ENCODE measurements at regions not wholly inside any gene's neighbourhood (a gene's known extent, or its start where the extent isn't known, plus 50 kb on each side); places are given as distances from the start of the nearest gene placed in this dataset.

DNA sequence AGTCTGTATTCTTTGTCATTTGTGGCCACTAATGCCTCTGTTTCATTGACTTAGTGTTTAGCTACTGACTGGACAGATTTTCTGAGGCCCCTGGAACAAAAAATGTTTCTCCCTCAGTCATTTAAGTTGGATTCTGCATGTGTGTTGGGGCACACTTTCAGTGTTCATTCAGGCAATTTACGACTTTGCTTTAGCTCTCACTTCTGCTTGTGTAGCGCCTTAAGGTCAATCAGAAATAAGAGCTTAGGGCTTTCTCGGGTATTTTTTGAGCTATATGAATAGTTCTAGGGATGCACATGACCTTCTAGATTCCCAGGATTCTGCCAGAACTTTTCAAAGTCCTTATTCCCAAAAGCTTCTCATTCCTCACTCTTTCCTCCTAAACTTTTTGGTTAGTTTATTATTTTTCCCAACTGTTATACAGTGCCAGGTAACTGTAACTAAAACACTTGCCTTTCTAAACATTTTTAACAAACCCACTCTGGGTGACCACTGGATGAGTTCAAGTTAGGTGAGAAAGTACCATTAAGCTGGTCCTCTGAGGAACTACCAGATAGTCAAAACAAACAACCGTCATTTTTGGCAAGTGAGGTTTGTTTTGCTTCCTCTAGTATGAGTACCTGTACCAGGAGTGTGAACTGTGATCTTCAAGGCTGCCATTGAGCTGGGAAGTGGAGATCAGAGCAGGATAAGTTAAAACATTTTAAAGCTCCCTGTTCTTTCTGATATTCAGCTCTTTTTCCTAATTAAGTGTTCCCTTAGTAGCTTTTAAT is 571.3 kb upstream of the TLE4 start:
- no peak for DNase-seq

DNA sequence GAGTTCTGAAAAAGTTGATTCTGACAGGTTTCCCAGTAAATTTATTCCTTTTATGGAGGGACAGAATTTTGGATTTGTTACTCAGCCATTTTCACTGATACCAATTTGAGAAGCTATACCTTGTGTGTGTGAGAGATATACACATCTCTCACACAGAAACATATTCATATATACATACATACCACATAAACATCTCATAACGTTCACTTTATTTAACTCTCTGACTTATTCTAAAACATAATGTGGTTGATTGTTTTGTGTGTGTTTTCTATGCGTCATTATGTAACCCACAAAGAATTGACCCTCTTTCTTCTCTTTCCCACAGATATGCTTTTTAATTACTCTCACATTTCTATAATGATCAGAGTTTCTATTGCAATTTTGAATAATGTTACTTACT is 570.8 kb upstream of the TLE4 start:
- DNase-seq = no peak

DNA sequence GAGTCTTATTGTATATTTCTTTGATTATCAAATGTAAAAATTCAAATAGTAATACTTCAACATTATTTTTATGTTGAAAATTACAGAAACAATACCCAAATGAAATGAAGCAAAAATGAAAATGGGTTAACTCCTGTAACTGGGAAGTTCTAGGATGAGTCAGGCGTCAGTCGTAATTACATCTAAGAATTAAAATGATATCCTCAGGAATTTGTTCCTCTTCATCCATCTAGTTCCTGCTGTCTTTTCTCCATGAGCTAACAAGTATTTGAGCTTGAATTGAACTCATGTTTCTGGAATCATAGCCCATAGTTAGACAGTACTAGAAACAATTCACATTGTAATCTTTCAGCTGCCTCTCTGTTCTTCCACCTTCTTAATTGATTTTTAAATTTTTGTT is 568.3 kb upstream of the TLE4 start:
- DNase-seq = no peak

DNA sequence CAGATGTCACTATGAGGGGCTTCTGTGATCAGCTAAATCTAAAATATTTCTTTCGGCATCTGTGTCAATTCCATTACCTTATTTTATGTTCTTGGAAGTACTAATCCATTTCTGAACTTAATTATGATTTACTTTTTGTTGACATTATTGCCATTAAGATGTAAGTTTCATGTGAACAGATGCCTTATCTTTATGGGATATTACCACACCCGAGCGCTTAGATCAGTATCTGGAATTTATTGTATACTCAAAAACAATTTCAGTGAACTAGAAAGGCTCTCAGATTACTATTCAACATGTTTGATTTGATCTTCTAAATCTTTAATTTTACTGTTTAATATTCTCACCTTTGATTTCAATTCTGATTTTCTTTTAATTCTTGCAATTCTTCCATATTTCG is 567.7 kb upstream of the TLE4 start:
- DNase-seq = no peak

DNA sequence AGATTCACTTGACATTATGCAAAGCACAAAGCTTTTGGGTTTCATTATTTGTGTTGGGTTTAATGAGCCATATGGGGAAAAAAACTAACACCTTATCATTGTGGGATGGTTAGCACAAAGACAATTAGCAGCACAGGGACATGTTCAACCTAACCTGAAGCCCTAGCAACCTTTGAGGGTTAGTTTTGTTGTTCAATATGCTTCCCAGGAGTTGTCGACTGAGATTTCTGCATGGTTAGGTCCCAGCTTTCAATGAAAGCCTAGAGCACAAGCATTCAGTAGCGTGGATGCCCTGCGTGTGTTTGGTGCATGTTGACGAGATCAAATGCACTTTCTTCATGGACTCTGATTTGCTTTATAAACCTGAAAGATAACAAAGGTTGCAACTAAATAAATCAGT is 565.2 kb upstream of the TLE4 start:
- DNase-seq = no peak

DNA sequence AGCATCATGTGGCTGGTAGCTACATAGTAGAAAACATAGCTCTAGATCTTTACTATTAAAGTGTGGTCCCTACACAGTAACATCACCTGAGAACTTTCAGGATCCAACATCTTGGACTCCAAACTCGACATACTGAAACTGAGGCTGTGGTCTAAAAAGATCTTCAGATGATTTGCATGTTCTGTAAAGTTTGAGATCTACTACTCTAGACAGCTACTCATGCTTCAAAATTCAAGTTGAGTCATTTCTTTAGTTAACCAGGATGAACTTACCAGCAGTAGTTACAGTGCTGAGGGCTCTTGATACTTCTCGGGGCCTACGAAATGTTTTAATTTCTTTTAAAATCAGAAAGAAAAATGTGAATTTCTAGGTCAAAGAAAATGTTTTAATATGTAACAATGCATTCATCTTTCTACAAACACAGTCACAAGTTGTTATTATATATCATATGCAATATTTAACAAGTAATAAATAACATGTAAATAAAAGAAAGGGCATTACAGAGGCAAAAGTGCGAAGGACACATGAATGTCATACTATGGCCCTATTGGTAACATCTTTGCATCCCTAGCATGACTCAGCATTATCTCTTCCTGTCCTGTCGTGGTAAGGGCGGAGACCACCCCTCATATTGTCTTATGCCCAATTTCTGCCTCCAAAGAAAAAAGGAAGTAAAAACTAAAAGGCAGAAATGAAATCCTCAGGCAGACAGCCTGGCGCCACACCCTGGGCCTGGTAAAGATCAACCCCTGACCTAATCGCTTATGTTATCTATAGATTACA is 563.9 kb upstream of the TLE4 start:
- DNase-seq = no peak

DNA sequence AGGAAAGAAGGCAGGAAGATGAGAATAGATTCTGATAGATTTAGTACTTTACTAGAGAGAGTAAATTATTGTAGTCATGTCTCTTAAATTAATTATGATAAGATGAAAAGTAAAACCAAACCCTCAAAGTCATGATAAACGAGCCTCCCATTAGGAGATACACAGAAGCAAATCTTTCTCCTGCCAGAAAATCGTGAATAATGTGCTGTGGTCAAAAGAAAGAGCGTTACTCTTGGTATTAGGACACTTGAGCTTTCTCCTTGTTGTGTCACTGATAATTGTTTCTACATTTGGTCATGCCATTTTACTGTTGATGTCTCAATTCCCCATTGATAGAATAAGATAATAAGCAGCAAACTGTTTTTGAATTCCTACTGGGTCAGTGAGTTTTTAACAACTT is 562.8 kb upstream of the TLE4 start:
- no peak for DNase-seq

DNA sequence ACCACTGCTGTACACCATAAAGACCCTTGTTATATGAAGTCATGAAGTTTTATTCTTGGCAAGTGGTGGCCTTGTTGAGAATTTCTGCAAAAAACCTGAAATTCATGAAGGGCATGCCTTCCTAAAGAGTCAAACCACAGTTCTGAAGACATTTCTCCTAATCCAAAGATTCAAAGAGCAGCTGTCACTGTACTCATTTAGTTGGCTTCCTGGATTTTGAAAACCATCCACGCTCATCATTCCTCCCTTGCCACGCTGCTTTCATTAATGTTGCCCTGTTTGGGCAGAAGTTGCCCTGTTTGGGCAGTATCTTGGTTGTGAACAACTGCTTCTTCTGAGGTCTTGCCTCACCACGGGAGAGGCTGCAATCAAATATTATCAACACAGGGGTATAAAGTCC is 560.3 kb upstream of the TLE4 start:
- DNase-seq = no peak

DNA sequence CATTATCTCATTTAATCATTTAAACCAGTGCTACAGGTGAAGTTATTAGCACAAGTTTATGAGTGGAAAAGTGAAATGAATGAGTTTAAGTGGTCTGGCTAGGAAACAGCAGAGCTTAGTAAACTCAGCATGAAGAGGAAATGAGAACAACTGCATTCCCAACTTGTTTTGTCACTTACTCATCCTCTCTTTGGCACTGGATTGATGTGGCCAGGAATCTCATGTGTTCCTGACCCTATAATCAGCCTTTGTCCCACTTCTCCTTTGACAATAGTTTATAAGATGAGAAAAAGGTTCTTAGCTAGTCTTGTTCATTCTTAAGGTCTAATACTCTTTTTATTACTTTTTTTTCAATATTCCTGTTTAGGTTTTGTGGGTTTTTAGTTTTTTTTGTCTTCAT is 559.2 kb upstream of the TLE4 start:
- DNase-seq = no peak

DNA sequence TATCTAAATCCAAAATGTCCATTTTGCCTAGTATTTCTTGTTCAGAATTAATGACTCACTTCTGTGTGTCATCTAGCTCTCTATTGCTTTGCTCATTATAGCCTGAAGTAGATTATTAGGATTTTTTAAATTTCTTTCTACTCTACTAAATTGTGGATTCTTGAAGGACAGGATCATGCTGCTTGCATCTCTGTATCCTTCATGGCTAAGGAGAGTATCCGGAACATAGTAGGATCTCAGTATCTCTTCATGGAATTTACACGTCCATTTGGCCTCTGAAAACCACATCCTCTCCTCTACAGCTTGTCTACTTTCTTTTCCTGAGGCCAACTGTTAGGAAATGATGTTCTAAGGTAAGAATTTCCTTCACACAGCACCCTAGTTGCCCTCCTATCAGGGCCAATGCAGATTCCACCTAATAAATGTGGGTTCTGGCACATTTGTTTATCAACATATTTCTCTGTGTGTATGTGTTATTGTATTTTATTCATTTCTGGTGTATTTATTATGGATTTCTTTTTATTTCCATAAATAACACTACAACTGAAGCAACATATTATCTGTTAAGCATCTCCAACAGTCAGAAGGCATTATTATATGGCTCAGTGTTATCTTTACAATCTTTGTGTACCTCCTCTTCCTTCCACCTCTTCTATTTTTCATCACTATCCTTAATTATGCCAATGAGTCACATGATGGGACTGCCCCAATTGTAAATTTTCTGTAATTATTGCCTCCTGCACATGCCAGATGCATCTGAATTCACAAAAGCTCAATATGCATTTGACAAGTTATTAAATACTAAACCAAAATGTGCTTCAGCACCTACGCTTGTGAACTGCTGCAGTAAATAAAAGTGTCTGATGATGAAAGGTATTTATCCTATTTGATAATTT is 557.8 kb upstream of the TLE4 start:
- peak; percentile 23 for DNase-seq

DNA sequence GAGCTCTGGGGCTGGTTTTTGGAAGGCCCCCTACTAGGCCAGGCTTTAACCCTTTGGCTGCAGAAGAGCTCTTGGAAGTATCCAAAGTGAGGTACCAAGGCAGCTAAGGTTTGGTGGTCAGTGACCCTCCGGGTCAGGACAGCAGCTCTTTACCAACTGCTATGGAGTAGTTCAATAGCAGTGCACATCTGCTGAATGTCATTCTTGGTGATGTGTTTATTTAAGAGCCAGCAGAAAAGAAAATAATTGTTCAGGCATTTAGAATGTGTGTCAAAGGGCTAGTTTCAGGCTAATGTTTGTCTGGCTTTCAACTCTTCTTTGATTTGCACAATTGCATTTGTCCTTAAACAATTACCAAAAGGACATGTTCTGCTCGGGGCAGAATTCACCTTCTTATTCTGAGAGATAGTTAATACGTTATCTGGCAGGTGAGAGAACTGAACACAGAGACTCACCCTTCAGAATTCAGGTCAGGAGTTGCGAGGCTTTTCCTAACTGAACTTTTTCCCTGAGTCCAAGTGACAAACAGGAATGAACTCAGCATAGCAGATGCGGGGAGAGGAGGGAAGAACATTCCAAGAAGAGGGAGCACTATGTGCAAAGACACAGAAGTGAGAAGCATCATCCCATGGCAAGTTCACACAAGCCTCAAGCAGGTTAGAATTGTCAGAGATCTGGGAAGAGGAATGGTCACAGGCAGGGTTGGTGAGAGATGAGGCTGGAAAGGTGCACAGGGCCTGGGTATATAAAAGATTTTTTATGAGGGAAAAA is 556.7 kb upstream of the TLE4 start:
- peak; percentile 56 for DNase-seq

DNA sequence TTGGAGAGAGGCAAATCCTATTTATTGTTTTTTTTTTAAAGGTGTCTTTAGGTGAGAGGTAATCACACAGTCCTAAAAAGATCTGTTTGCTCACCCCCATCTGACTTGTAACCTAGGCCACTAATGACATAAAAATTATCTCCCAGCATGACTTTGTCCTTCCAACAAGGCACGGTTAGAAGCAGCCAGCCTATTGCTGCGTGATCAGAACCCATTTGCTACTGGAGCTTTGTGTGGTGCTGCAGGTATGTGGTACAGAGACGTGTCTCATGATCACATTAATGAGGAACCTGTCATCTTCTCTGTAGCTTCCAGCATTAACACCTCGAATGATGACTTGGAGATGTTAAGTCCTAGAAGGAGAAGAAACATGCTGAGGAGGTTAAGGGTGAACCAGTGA is 555.8 kb upstream of the TLE4 start:
- peak; percentile 91 for DNase-seq

DNA sequence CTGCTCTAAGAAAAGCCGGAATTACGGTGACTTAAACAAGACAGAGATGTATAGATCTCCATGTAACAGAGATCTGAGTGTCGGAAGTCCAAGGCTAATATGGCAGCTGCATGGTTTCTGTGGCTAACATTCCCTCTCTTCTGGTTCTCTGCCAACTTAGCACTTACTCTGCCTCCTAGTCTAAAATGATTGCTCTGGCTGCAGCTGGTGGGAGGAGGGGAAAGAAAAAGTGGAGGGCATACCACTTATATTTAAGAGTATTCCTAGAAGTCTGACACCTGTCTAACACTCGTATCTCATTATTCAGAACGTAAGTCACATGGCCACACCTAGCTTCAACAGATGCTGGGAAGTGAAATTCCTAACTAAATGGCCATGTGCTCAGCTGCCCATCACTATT is 551.5 kb upstream of the TLE4 start:
- peak; percentile 45 for DNase-seq

DNA sequence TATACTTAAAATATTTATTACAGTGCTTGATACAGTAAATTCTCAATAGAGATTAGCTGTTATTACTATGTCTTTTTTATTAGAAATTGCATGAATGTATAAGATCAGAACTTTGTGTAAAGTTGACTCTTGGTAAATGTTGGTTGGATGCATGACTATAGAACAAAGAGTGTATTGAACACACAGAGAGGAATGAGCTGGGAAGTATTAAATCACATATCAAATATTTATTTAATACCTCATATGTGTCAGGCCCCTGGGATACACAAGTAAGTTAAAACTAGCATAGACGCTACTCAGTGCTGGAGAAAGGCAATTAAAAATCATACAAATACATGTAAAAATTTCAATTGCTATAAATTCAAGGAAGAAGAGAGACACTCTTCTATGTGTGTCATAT is 550.7 kb upstream of the TLE4 start:
- DNase-seq = no peak

DNA sequence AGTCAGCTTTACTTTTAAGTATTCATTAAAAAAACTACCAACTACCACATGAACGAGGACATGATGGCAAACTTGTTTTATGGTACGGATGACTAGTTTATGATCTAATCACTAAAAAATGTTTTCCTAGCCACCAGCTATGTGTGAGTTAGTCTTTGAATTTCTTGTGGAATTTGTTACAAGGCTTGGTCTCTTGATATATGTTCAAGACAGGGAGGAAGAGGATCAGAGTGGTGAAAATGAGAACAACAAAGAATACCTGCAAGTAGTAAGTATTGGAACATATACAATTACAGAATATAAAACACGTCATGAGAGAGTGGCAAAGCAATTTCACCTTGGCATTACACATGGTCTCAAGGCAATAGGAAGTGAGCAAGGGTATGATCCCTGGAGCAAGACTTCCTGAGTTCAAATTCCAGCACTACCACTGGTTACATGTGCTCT is 548.6 kb upstream of the TLE4 start:
- DNase-seq = no peak

DNA sequence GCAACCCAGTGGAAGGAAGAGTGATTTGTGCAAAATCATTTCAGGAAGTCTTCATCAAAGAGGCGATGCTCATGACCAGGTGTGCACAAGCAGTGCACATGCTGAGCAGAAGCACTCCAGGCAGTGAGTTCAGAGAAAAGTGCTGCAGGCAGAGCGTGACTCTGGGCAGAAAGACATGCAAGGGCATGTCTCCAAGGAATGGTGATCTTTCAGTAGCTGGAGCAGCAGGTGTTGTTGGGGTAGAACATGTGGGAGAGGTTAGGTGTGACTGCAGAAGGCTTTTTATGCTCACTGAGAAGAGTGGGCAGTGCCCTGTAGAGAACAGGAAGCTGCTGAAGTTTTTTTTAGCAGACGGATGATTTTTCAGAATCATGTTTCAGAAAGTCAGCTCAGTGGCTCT is 545.4 kb upstream of the TLE4 start:
- DNase-seq = no peak

DNA sequence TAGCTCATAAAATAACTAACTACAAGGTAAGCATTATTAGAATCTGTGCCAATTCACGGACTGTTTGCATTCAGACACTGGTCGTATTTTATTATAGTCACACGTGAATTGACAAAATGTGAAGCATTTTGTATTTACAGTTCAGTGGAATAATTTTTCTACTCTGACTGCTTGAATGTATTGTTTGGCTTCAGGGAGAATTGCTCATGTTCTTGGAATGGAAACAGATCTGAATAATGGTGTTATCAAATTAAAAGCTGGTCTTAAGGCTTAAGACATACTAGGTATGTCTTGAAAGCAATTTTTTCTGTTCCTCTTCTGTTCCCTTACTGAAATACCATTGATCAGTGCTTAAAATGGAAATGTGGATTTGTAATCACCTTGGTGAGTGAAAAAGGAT is 543.7 kb upstream of the TLE4 start:
- DNase-seq = no peak

DNA sequence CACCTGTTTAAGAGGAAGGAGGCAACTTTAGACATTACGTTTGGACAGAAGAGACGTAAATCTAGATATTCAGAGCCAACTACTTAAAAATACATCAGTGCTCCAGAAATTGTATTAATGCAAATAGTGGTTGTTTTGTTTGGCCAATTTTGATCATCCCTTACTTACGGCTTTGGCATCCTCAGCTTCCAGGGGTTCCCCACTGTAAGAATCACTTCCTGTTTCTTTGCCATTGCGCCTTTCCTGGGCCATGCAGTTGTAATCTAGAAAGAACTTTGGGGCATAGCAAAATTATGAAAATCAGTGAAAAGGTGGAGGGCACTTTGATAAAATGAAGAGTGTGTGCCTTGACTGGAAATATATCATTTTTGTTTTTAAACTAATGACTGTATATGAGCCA is 537.2 kb upstream of the TLE4 start:
- no peak for DNase-seq

DNA sequence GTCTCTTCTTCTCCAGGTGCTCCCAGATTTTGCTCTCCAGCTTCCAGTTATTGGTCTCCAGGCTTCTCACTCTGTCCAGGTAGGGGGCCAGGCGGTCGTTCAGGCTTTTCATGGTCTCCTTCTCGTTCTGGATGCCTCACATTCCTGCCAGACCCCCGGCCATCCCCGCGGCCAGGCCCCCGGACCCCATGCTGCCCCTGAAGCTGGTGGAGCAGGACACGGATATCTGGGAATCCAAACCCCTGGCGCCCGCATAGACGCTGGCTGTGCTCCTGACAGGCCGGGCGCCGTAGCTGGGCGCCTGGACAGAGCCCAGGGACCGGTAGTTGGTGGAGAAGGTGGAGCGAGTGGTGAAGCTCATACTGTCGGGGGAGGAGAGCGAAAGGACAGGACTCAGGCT is 534.4 kb upstream of the TLE4 start:
- no peak for DNase-seq

DNA sequence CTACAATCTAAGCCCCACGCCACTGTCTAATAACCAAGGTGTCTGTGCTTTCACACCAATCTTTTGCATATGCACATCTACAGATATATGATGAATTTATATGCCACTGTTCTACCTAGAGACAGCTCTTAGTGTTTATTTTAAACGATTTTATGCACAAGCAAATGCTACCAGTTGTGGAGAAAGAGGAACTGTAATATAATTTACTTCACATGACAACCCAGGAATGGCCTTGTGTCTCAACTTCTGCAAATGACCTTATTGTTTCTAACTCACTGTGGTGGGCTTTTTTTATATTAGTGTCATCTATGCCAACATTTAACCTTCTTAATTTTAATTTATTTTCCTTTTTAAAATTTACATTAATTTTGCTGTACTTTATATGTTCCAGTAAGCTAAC is 531.1 kb upstream of the TLE4 start:
- no peak for DNase-seq

DNA sequence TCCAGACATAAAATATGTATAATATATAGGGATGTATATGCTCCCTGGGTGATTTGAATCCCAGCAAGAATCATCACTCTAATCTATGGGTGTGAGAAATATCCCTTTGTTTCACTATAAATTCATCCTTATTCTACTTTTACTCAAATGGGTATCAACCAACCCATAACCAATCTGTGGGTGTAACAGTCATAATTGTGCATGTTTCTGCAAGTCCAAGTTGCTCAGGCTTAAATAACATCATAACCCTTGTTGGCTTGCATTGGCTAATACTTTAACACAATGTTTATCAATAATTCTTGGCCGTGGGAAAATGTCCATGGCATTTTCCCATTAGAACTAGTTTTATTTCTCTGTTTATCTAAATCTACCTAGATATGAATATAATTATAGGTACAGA is 530.5 kb upstream of the TLE4 start:
- no peak for DNase-seq

DNA sequence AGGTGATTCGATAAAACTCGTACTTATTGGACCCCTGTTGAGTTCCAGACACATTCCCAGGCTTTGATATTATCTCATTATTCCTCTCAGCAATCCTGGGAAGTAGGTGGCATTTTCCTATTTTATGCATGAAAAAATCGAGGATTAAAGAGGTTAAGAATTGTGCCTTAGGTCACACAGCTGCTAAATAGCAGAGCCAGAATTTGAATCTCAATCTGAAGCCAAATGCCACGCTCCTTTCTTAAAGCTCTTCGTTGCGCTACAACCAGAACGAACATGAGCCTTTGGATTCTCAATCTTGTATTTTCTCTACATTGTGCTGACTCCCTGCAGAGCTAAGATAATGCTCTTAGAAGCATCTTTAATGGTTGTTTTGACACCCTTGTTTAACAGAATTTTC is 527.8 kb upstream of the TLE4 start:
- no peak for DNase-seq

DNA sequence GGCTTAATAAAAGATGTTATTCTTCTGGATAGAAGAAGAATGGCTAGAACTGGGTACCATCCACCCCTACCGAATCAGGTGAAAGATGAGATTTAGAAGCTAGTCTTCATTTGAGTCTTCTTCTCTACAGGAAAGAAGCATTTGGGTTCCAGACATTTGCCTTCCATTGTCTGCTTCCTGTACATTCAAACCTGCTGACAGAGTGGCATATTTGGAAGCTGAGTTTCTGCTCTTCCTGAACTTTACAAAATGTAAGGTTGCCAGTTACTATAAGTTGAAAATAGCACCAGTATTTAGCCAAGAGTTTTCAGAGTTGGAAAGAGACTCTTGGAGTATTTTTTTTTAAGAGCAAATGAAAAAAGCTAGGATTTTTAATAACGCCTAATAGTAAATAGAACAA is 525.4 kb upstream of the TLE4 start:
- DNase-seq = no peak
